Colonic mucosa (tissue), 4 donors: ENCODE measurements at regions not wholly inside any gene's neighbourhood (a gene's known extent, or its start where the extent isn't known, plus 50 kb on each side); places are given as distances from the start of the nearest gene placed in this dataset.

Experiments used
- DNase-seq: peaks from one replicate; pipeline ENCODE4 v3.0.0-alpha.2; 2020
- H3K27ac ChIP-seq: fragments of 200-600 bp; one replicate; pipeline ENCODE4 v1.8.0; 2021
- H3K27me3 ChIP-seq: fragments of 200-600 bp; one replicate; pipeline ENCODE4 v1.8.0; 2021
- H3K36me3 ChIP-seq: fragments of 200-600 bp; one replicate; pipeline ENCODE4 v1.8.0; 2021
- H3K4me1 ChIP-seq: fragments of 200-600 bp; one replicate; pipeline ENCODE4 v1.8.0; 2021; ENCODE audit warnings: mild to moderate bottlenecking
- H3K4me3 ChIP-seq: fragments of 200-600 bp; one replicate; pipeline ENCODE4 v1.8.0; 2021
- H3K9ac ChIP-seq, 2 donors: one replicate each; pipeline ENCODE4 v1.7.0; 2013; ENCODE audit warnings: control low read depth in 2 of 2, low read depth in 2 of 2, low read length in 2 of 2
- H3K9me3 ChIP-seq: fragments of 200-600 bp; one replicate; pipeline ENCODE4 v1.8.0; 2021
- intact Hi-C: fragments of 100-400 bp; cut with DNase I; formaldehyde crosslinking; loops from one replicate; pipeline ENCODE4 v1.14.1; 2022
- TF ChIP-seq, protein P1 (sequence below): fragments of 200-600 bp; IDR thresholded peaks from one replicate; pipeline ENCODE4 v1.8.0; 2022; ENCODE audit warnings: antibody characterized with exemption, mild to moderate bottlenecking
- donor health status: healthy.
- donor health status: DM: no; HTN: no; CAD: no.
- donor health status: DM: no; HTN: no; CAD: no.

- intact Hi-C loops, result no loop called here
- Histone ChIP-seq H3K4me3 (no peak overlapping the region), H3K9ac (no peak overlapping the region), H3K36me3 (no peaks in the 10 kb centered on the region), H3K27ac (no peak overlapping the region), H3K4me1 (no peaks in the 10 kb centered on the region), H3K9me3 (no peaks in the 10 kb centered on the region), H3K27me3 (no peaks in the 10 kb centered on the region)
- TF ChIP-seq, protein P1, sequence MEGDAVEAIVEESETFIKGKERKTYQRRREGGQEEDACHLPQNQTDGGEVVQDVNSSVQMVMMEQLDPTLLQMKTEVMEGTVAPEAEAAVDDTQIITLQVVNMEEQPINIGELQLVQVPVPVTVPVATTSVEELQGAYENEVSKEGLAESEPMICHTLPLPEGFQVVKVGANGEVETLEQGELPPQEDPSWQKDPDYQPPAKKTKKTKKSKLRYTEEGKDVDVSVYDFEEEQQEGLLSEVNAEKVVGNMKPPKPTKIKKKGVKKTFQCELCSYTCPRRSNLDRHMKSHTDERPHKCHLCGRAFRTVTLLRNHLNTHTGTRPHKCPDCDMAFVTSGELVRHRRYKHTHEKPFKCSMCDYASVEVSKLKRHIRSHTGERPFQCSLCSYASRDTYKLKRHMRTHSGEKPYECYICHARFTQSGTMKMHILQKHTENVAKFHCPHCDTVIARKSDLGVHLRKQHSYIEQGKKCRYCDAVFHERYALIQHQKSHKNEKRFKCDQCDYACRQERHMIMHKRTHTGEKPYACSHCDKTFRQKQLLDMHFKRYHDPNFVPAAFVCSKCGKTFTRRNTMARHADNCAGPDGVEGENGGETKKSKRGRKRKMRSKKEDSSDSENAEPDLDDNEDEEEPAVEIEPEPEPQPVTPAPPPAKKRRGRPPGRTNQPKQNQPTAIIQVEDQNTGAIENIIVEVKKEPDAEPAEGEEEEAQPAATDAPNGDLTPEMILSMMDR, result no peak
- DNase-seq, result no peak
Observed at GRCh38 chr7:118311121-118311836, 86.8 kb downstream of the ANKRD7 start.

DNA sequence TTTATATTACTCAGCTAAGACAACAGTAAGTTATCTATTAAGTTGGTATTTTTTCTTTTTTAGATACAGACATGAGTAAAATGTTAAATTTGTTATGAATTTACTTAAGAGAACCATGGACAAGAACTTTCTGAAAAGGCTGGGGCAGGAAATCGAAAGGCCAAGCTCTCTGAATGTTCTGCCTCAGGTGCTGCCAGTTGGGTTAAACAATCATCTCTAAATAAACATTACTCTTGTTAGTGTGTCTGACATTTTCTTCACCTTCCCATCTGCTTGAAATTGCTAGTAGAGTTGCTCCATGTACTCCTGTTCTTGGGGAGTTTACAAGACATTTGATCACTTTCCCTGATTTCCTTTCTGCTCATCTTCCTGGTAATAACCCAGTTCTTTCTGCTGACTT lies 87.5 kb downstream of the ANKRD7 start:
- Histone ChIP-seq H3K9me3 (no peaks in the 10 kb centered on the region), H3K4me1 (no peaks in the 10 kb centered on the region), H3K4me3 (no peak overlapping the region), H3K36me3 (no peaks in the 10 kb centered on the region), H3K27ac (no peak overlapping the region), H3K27me3 (no peaks in the 10 kb centered on the region), H3K9ac (no peak overlapping the region)
- intact Hi-C loops, result no loop called here
- TF ChIP-seq, protein P1, result no peak
- DNase-seq, result no peak

DNA sequence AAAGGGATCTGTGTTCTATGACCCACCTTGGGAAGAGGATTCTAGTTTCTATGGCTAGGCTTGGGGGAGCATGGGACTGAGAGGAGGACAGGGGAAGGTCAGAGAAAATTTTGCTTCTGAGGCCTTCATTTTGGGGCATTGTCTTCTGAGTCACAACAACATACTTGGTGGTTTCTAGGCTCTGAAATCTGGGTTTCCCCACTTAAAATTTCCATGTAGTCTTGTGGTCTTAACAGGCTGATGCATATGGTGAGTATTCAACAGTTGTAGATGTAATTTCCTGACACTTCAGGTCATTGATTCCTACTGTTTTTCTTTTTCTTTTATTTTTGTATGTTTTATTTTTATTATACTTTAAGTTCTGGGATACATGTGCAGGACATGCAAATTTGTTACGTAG lies 88.5 kb downstream of the ANKRD7 start:
- Histone ChIP-seq H3K27ac (no peak overlapping the region), H3K4me3 (no peak overlapping the region), H3K9ac (no peak overlapping the region), H3K36me3 (no peaks in the 10 kb centered on the region), H3K4me1 (no peaks in the 10 kb centered on the region), H3K27me3 (no peaks in the 10 kb centered on the region), H3K9me3 (no peaks in the 10 kb centered on the region)
- intact Hi-C loops, result no loop called here
- no peak for DNase-seq
- TF ChIP-seq, protein P1, result no peak

- intact Hi-C loops, result no loop called here
- TF ChIP-seq, protein P1, result no peak
- no peak for DNase-seq
- Histone ChIP-seq H3K27ac (no peak overlapping the region), H3K36me3 (no peaks in the 10 kb centered on the region), H3K4me1 (no peaks in the 10 kb centered on the region), H3K9ac (no peak overlapping the region), H3K9me3 (no peaks in the 10 kb centered on the region), H3K27me3 (no peaks in the 10 kb centered on the region), H3K4me3 (no peak overlapping the region)
Observed at GRCh38 chr7:118324790-118325449, 100.4 kb downstream of the ANKRD7 start.

DNA sequence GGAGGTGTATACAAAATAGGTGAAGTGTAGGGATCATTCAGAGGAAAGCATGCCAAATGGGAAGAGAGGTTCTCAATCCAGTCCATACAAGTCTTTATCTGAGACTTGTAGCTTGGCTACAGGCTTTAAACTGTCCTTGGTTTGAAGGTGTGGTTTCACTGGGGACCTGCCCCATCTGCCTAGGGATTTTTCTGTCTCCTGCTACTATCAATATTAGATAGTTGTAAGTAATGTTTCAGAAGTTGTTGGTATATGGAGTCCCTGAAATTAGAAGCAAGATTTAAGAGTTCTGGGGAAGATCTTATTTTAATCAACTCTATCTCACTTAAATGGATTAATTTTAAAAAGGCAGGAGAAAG lies 100.9 kb downstream of the ANKRD7 start:
- no peak overlapping the region for H3K4me3 ChIP-seq
- no peaks in the 10 kb centered on the region for H3K4me1 ChIP-seq
- H3K9me3 ChIP-seq, result no peaks in the 10 kb centered on the region
- H3K27me3 ChIP-seq, result no peaks in the 10 kb centered on the region
- no peak overlapping the region for H3K27ac ChIP-seq
- TF ChIP-seq, protein P1, result no peak
- no peaks in the 10 kb centered on the region for H3K36me3 ChIP-seq
- no peak for DNase-seq
- intact Hi-C loops, result no loop called here
- no peak overlapping the region for H3K9ac ChIP-seq
